Urinary bladder (tissue), 3 donors: ENCODE measurements at regions not wholly inside any gene's neighbourhood (a gene's known extent, or its start where the extent isn't known, plus 50 kb on each side); places are given as distances from the start of the nearest gene placed in this dataset.

ENCODE experiments used
- DNase-seq: peaks from one replicate; pipeline ENCODE4 v3.0.0-alpha.2; 2015; ENCODE audit errors: extremely low spot score
- H3K27ac ChIP-seq: one replicate; pipeline ENCODE4 v1.5.1; 2013; ENCODE audit warnings: low read depth, mild to moderate bottlenecking, moderate library complexity
- H3K36me3 ChIP-seq: one replicate; pipeline ENCODE4 v1.6.1; 2013; ENCODE audit warnings: mild to moderate bottlenecking, moderate library complexity; ENCODE audit not compliant: insufficient read depth
- H3K4me1 ChIP-seq: one replicate; pipeline ENCODE4 v1.6.1; 2013; ENCODE audit warnings: mild to moderate bottlenecking, moderate library complexity; ENCODE audit not compliant: insufficient read depth
- H3K4me3 ChIP-seq: one replicate; pipeline ENCODE4 v1.5.1; 2013; ENCODE audit warnings: low read depth, low read length
- WGBS: extraction: QIAGEN DNeasy Blood & Tissue Kit; methylation state at CpG from one replicate; pipeline ENCODE4 v1.1.7; 2013; 5-methylcytosine and 5-hydroxymethylcytosine counted together
- donor health status: healthy with polysubstance abuse.
- donor health status: healthy.

DNA sequence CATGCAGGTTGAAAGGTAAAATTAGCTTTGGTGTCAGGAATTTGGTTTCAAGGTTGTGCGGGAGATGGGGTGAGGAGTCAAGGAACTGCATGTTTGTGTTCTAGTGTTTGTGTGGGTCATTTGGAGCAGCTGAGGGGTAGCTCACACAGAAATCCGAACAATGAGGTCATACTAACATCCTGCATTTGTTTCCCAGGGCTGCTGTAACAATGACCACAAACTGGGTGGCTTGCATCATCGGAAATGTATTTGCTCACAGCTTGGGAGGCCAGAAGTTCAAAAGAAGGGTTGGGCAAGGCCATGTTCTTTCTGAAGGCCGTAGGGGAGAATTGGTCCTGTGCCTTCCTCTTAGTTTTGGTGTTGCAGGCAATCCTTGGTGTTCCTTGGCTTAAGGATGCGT, 287.4 kb downstream of the HAPSTR1 start:
- no peak overlapping the region for H3K4me3 ChIP-seq
- no peaks in the 10 kb centered on the region for H3K4me1 ChIP-seq
- H3K27ac ChIP-seq, result no peak overlapping the region
- H3K36me3 ChIP-seq, result no peaks in the 10 kb centered on the region
- no peak for DNase-seq
- WGBS, result 65% methylated on average over 5 of the region's 5 CpGs

GRCh38 chr16:9380221-9380620, 288.8 kb downstream of the HAPSTR1 start:
- Histone ChIP-seq H3K36me3 (no peaks in the 10 kb centered on the region), H3K4me3 (no peak overlapping the region), H3K4me1 (no peaks in the 10 kb centered on the region), H3K27ac (no peak overlapping the region)
- DNase-seq, result no peak
- 83% methylated on average over 3 of the region's 3 CpGs for WGBS

- Histone ChIP-seq H3K27ac (no peak overlapping the region), H3K4me3 (no peak overlapping the region), H3K4me1 (no peaks in the 10 kb centered on the region), H3K36me3 (no peaks in the 10 kb centered on the region)
- no peak for DNase-seq
- 78% methylated on average over 6 of the region's 6 CpGs for WGBS
These were observed 290.0 kb downstream of the HAPSTR1 start for GRCh38 chr16:9381399-9381798.

GRCh38 chr16:9381905-9382304, 290.5 kb downstream of the HAPSTR1 start:
- Histone ChIP-seq H3K4me1 (no peaks in the 10 kb centered on the region), H3K27ac (no peak overlapping the region), H3K4me3 (no peak overlapping the region), H3K36me3 (no peaks in the 10 kb centered on the region)
- WGBS, result 68% methylated on average over 4 of the region's 4 CpGs
- DNase-seq, result no peak

DNA sequence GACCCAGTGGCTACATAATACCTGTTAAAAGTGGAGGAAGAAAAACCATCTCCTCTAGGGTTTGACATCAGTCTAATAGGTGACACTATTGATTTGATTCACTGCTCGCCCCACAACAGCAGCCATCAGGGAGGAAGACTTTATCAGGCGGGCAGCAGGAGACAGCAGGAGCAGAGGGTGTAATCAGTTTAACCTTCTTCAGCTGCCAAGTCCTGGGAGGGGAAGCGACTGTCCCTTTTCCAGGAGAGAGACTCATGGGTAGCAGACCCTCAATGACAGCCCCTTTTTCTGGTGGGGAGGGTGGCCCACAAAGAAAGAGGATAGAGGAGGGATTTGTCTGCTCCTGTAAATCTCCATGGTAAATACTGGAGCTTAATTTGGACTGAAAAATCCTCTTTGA, 291.8 kb downstream of the HAPSTR1 start:
- Histone ChIP-seq H3K4me1 (no peaks in the 10 kb centered on the region), H3K27ac (no peak overlapping the region), H3K4me3 (no peak overlapping the region), H3K36me3 (no peaks in the 10 kb centered on the region)
- 64% methylated on average over 3 of the region's 3 CpGs for WGBS
- DNase-seq, result no peak

GRCh38 chr16:9384141-9384540, 292.7 kb downstream of the HAPSTR1 start:
- no peaks in the 10 kb centered on the region for H3K4me1 ChIP-seq
- no peak overlapping the region for H3K27ac ChIP-seq
- no peak overlapping the region for H3K4me3 ChIP-seq
- no peak for DNase-seq
- WGBS, result 46% methylated on average over 4 of the region's 4 CpGs
- no peaks in the 10 kb centered on the region for H3K36me3 ChIP-seq

DNA sequence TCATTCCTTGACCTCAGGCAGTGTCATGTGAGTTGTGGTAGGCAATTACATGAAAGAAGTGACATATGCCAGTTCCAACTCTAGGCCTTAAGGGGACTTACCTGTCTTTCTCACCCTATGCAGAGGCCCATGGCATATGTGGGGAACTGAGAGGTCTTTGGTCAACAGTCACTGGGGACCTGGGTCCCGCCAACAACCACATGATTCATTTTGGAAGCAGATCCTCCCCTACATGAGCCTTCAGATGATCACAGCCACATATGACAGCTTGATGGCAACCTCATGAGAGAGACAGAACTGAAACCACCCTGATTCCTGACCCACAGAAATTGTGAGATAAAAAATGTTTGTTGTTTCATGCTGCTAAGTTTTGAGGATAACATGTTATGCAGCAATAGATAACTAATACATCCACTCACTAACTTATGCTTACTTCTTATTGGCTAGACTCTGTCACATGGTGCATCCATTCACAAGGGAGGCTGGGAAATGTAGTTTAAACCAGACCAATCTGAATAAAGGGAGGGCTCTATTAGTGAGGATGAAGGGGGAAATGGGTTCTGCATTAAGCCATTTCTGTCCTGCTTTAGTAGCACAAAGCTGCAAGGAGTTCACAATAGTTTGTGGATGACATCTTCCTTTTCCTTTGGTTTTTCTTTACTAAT, 298.2 kb downstream of the HAPSTR1 start:
- Histone ChIP-seq H3K27ac (no peak overlapping the region), H3K36me3 (no peaks in the 10 kb centered on the region), H3K4me1 (no peaks in the 10 kb centered on the region), H3K4me3 (no peak overlapping the region)
- no peak for DNase-seq
- WGBS, result 81% methylated on average over 1 of the region's 1 CpG

- no peak for DNase-seq
- WGBS, result 27% methylated on average over 7 of the region's 7 CpGs
These were observed 301.5 kb downstream of the HAPSTR1 start for GRCh38 chr16:9392956-9393355.

DNA sequence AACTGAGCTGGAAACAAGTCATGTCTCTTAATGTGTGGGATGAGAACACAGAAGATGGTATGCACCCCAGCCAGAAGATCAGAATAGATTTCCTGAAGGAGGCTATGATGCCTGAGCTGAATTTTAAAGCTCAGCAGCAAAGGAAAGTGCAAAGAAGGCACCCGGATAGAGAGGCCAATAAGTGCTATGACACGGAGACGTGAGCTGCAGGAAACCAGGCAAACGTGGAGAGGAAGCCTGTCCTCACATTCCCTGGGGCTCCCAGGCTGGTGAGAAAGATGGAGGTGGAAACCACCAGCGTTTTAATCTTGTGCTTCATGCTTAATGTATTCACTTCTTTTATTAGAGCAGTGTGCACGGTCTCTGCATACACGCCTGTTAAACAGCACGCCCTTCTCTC, 302.1 kb downstream of the HAPSTR1 start:
- DNase-seq, result no peak
- no peak overlapping the region for H3K4me3 ChIP-seq
- H3K4me1 ChIP-seq, result no peaks in the 10 kb centered on the region
- 58% methylated on average over 8 of the region's 8 CpGs for WGBS
- H3K27ac ChIP-seq, result no peak overlapping the region
- no peaks in the 10 kb centered on the region for H3K36me3 ChIP-seq

More at GRCh38 chr16:9392956-9393355, 301.5 kb downstream of the HAPSTR1 start:
- Histone ChIP-seq H3K4me1 (no peaks in the 10 kb centered on the region), H3K27ac (no peak overlapping the region), H3K36me3 (no peaks in the 10 kb centered on the region), H3K4me3 (no peak overlapping the region)

DNA sequence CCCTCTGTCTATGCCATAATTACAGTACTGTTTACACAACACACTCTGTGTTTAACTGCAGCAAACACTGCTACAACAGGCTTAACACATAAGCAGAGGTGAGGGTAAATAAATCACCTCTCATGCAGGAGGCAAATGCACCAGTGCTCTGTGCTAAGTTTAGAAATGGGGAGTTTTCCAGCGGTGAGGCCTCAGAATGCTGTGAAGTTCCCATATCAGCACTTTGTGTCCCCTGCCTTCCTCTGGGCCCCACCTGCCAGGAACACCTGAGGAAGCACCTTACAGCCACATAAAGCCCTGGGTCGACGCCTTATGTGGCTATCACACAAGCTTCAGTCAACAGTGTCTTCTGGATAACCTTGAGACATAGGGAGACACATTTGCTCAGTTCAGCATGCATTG, 304.5 kb downstream of the HAPSTR1 start:
- H3K27ac ChIP-seq, result no peak overlapping the region

DNA sequence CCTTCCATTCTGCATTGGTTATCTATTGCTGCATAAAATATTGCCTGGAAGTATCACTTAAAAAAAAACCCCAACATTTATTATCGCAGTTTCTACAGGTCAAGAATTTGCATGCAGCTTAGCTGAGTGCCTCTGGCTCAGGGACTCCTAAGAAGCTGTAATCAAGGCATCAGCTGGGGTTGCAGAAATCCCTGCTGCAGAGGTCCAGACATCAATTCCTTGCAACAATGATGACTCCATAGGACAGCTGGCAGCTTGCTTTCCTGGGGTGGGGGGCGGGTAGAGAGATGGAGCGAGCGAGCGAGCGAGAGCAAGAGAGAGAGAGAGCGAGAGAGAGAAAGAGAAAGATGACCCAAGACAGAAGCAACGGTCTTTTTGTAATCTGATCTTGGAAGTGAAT, 308.1 kb downstream of the HAPSTR1 start:
- Histone ChIP-seq H3K27ac (no peak overlapping the region), H3K4me1 (no peaks in the 10 kb centered on the region), H3K4me3 (no peak overlapping the region), H3K36me3 (no peaks in the 10 kb centered on the region)
- 62% methylated on average over 8 of the region's 8 CpGs for WGBS
- DNase-seq, result no peak

More for the DNA sequence above, 304.5 kb downstream of the HAPSTR1 start:
- DNase-seq, result no peak
- H3K4me3 ChIP-seq, result no peak overlapping the region
- H3K36me3 ChIP-seq, result no peaks in the 10 kb centered on the region
- no peaks in the 10 kb centered on the region for H3K4me1 ChIP-seq
- WGBS, result 71% methylated on average over 3 of the region's 3 CpGs

GRCh38 chr16:9401173-9401572, 309.7 kb downstream of the HAPSTR1 start:
- H3K4me3 ChIP-seq, result no peak overlapping the region
- no peak for DNase-seq
- no peaks in the 10 kb centered on the region for H3K36me3 ChIP-seq
- no peak overlapping the region for H3K27ac ChIP-seq
- H3K4me1 ChIP-seq, result no peaks in the 10 kb centered on the region

GRCh38 chr16:9402293-9402860, 310.9 kb downstream of the HAPSTR1 start:
- 58% methylated on average over 5 of the region's 5 CpGs for WGBS
- Histone ChIP-seq H3K27ac (no peak overlapping the region), H3K4me1 (no peaks in the 10 kb centered on the region), H3K4me3 (no peak overlapping the region), H3K36me3 (no peaks in the 10 kb centered on the region)
- no peak for DNase-seq

GRCh38 chr16:9404811-9405210, 313.4 kb downstream of the HAPSTR1 start:
- DNase-seq, result no peak
- H3K36me3 ChIP-seq, result no peaks in the 10 kb centered on the region
- no peaks in the 10 kb centered on the region for H3K4me1 ChIP-seq
- no peak overlapping the region for H3K27ac ChIP-seq
- 96% methylated on average over 6 of the region's 6 CpGs for WGBS
- H3K4me3 ChIP-seq, result no peak overlapping the region
